Peyer's patch (tissue), 4 donors: ENCODE measurements at regions not wholly inside any gene's neighbourhood (a gene's known extent, or its start where the extent isn't known, plus 50 kb on each side); places are given as distances from the start of the nearest gene placed in this dataset.

ENCODE experiments used
- CTCF ChIP-seq, 6 experiments: fragments of 450-650 bp in 4 of 6; fragments of 200-600 bp in 2 of 6; sonication (generic) in 1 of 6; IDR thresholded peaks; one replicate each; pipeline ENCODE4 v1.5.1; 2017 to 2019; ENCODE audit warnings: antibody characterized with exemption in 6 of 6, mild to moderate bottlenecking in 3 of 6, moderate library complexity in 1 of 6
- POLR2A ChIP-seq, 2 donors: fragments of 450-650 bp; IDR thresholded peaks; one replicate each; pipeline ENCODE4 v1.5.1; 2017; ENCODE audit warnings: antibody characterized with exemption in 2 of 2, mild to moderate bottlenecking in 2 of 2, moderate library complexity in 2 of 2

GRCh38 chr13:65679240-65679639 lies 1550.9 kb downstream of the PCDH9 start:
- TF ChIP-seq CTCF (IDR thresholded peaks at IDR 0.05) (no peak), POLR2A (IDR thresholded peaks at IDR 0.05) (no peak)
